GM18520 (cell line): ENCODE measurements at regions not wholly inside any gene's neighbourhood (a gene's known extent, or its start where the extent isn't known, plus 50 kb on each side); places are given as distances from the start of the nearest gene placed in this dataset.

Source experiments
- ATAC-seq: cut with Tn5 transposase; IDR thresholded peaks from one replicate; pipeline ENCODE4 v1.9.1; 2021; ENCODE audit not compliant: unreplicated experiment

DNA sequence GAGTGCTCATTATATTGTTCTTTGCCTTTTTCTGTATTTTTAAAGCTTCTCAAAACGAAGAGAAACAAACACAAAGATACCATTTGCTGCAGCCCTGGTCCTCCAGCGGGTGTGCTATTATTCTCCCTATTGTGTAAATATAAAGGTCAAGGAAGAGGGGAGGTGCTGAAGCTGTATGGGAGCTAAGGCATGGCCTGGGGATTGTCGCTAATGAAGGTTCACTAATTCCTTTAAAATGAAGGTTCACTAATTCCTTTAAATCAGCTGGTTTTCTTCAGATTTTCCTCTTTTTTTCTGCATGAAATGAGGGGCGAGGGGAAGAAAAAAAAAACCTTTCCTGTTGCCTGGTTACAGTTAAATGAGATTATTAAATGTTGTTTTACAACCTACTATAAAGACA lies 74.5 kb upstream of the MAP1B start:
- ATAC-seq = no peak

DNA sequence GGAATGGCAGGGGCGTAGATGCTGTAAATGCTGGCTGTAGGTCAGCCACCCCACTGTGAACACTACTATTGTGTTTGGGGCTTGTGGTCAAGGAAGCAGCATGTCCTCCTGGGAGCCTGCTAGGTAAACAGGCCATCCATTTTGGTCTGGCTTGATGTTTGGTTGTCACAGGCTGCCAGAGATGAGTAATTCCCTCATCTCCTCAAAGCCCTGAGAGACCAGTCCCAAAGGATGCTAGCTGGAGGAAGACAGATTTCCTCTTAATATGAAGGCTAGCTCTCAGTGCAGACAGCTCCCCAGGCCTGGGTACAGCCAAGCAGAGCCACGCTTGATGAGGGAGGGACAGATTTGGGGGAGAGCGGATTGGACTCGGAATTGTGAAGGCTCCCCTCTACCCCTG lies 72.5 kb upstream of the MAP1B start:
- ATAC-seq = no peak

DNA sequence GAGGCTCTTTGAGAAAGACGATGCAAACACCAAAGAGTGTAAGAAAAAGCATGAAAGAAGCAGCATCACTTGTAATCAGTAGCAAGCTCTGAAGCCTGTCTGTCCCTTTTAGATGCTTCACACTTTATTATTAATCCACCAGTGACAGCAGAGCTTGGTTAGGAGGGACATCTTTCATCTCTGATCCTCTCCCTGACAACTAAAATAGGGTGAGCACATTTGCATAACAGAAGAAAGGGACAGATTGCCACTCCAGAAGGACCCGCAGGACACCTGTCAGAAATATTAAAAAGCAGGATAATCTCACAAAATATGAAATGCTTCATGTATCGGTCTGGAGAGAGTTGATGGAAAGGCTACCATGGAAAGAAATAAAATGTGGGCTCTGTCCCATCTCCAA lies 71.4 kb upstream of the MAP1B start:
- no peak for ATAC-seq

DNA sequence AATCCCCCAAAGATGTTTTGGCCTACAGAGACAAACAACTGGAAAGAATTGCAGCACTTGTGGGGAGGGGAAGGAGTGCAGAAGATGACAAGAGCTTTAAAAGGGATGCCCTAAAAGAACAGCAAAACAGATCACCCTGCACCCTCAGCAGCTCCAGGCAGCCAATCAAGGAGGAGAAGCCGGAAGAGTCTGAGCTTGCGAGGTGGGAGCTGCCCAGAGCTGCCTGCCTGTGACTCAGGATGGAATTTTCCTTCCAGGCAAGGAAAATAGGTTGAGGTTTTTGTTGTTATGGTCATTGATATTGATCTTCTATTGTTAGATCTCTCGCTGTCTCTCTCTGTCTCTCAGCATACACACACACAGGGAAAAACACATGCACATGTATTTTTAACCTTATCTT lies 70.3 kb upstream of the MAP1B start:
- ATAC-seq = no peak

DNA sequence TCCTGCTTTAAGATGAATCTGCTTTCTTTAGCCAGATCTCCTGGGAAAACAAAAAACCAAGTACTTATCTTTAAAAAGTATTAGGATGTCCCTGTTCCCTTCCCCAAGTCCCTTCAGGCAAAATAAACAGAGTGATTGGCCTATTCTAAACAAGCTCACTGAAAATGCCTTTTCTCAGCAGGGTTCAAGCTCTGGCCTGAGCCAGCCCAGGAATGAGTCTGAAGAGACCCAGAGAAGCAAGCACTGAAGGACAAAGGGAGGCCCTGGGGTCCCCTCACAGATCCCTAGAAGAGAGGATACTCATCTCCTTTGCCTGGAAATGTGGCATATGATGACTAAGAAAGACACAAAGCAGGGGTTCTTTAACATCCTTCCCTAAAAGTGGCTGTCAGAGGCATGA lies 66.8 kb upstream of the MAP1B start:
- no peak for ATAC-seq

DNA sequence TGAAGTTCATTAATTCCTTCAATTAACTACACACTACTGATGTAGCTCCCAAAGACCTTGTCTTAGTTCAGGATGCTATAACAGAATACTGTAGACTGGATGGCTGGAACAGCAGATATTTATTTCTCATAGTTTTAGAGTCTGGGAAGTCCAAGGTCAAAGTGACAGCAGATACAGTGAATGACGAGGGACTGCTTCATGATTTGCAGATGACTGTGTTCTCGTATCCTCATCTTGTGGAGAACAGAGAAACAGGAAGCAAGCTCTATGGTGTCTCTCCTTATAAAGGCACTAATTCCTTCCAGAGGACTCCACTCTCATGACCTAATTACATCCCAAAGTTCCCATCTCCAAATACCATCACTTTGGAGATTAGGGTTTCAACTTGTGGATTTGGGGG lies 65.6 kb upstream of the MAP1B start:
- ATAC-seq = no peak

DNA sequence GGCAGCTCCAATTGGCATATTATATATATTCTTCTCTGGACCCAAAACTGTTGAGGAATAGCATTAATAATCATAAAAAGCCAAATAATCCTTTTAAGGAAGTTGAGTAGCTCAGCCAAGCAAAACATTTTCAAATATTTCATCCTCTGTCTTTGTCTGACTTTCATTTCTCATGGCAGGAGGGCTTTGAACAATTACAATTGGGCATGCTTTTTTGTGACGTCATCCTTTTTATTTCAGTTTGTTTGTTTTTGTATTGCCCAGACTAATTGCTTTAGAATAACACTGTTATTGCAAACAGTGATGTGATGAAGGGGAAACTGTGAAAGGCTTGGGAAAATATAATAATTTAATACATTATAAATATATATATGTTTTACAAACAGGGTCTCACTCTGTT lies 65.2 kb upstream of the MAP1B start:
- ATAC-seq = no peak

DNA sequence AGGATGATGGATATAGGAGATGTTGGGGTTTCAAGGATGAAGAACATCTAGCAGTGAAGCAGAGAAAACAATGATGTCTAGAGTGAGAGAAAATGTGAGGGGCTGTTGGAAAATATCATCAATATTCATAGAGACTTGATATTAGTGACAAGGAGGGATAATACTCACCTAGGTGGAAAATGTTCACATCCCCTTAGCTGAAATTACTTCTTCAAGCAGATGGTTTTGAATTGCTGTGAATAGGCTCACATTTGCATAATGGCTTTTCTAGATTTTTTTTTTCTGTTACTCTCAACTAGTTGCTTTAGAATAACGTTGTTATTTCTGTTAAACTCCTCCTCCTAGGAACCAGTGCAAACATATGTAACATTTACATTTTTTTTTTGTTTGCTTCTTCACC lies 61.6 kb upstream of the MAP1B start:
- no peak for ATAC-seq

DNA sequence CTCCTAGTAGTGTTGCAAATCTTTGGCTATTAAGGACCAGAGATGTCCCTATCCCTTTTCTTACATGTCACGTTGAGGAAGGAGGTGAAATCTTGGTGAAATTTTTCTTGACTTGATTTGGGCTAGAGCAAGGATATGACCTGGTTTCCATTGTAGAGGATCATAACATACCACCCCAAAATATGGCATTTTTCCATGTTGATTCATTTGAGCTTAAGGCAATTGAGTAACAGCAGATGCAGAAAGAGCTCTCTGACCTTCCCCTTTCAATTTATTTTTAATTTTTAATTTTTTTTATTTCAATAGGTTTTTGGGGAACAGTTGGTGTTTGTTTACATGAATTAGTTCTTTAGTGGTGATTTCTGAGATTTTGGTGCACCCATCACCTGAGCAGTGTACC lies 61.2 kb upstream of the MAP1B start:
- ATAC-seq = no peak

DNA sequence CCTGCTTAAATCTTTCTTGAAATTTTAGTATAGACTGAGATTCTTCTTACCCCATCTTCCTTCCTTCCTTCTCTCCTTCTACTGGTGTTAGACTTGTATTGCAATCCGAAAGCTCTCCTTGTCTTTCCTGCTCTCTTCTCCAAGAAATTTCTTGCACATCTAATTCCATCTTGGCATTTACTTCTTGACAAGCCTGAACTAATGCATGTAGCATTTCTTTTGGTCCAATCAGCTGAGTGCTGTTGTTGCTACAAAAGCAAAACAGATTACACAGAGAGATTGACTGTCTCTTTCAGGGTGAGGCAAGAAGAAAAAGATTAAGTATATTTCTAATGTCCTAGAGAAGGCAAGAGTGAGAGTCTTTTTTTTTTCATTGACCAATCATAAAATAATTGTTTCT lies 51.6 kb upstream of the MAP1B start:
- ATAC-seq = no peak
